ENCODE measurements at regions not wholly inside any gene's neighbourhood (a gene's known extent, or its start where the extent isn't known, plus 50 kb on each side); places are given as distances from the start of the nearest gene placed in this dataset.

GRCh38 chr2:82314836-82315472, 2010.4 kb upstream of the LRRTM1 start:
- Mint-ChIP-seq H3K9me3 (peaks cover 0 to 2% (median 0%) of the 10 kb centered on the region in 7 donors), H3K27me3 (no peaks in the 10 kb centered on the region), H3K36me3 (no peaks in the 10 kb centered on the region), H3K4me1 (no peaks in the 10 kb centered on the region), H3K27ac (no peak overlapping the region), H3K4me3 (no peak overlapping the region)
- ATAC-seq (ENCODE audit: low read depth in 2 of 2) = no peak
- no peak for DNase-seq

DNA sequence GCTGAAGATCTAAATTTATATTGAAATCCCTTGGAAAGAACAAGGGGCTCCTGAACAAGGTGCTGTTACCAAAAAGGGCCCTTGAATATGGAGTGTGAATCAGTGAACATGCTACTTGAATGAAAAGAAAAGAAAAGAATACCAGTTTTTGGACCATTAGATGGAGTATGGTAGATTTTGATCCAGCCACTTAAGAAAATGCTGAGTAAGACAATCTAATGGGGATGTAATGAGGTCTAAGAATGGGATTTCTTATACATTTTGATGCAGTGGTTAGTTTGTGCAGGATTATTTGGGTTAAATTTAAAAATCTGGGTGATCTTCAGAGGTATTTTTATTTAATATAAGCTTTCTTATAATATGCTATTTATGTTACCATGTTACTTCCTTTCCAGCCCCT, 2003.0 kb upstream of the LRRTM1 start:
- Mint-ChIP-seq H3K27ac (no peak overlapping the region), H3K4me3 (no peak overlapping the region), H3K4me1 (no peaks in the 10 kb centered on the region), H3K36me3 (no peaks in the 10 kb centered on the region), H3K9me3 (peaks cover 0 to 6% (median 0%) of the 10 kb centered on the region in 7 donors), H3K27me3 (no peaks in the 10 kb centered on the region)
- no peak for DNase-seq
- no peak for ATAC-seq (ENCODE audit: low read depth in 2 of 2)

- no peaks in the 10 kb centered on the region for H3K4me1 Mint-ChIP-seq
- ATAC-seq (ENCODE audit: low read depth in 2 of 2) = no peak
- H3K9me3 Mint-ChIP-seq = peaks cover 0 to 21% (median 6%) of the 10 kb centered on the region in 7 donors
- no peak overlapping the region for H3K4me3 Mint-ChIP-seq
- no peaks in the 10 kb centered on the region for H3K36me3 Mint-ChIP-seq
- DNase-seq = no peak
- H3K27ac Mint-ChIP-seq = no peak overlapping the region
- no peaks in the 10 kb centered on the region for H3K27me3 Mint-ChIP-seq
These were observed 1997.0 kb upstream of the LRRTM1 start for GRCh38 chr2:82301506-82301905.

DNA sequence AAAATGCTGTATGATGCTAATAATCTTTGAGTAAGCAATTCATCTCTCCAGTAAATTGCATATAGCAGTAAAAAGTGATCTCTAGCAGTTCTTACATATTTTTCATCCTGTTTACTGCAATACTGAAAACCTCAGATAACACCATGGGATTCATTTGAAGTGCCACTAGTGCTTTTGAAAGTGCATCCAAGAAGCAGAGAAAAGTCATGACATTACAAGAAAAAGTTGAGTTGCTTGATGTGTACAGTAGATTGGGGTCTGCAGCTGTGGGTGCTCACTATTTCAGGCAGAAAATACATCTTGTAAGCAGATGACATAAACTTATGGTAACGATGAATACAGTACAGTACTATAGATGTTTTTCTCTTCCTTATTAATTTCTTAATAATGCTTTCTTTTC, 1984.9 kb upstream of the LRRTM1 start:
- H3K27ac Mint-ChIP-seq = no peak overlapping the region
- peaks cover 0 to 18% (median 7%) of the 10 kb centered on the region in 7 donors for H3K9me3 Mint-ChIP-seq
- no peaks in the 10 kb centered on the region for H3K27me3 Mint-ChIP-seq
- H3K4me3 Mint-ChIP-seq = no peak overlapping the region
- H3K4me1 Mint-ChIP-seq = no peaks in the 10 kb centered on the region
- ATAC-seq (ENCODE audit: low read depth in 2 of 2) (no peak), DNase-seq (no peak)
- H3K36me3 Mint-ChIP-seq = no peaks in the 10 kb centered on the region

DNA sequence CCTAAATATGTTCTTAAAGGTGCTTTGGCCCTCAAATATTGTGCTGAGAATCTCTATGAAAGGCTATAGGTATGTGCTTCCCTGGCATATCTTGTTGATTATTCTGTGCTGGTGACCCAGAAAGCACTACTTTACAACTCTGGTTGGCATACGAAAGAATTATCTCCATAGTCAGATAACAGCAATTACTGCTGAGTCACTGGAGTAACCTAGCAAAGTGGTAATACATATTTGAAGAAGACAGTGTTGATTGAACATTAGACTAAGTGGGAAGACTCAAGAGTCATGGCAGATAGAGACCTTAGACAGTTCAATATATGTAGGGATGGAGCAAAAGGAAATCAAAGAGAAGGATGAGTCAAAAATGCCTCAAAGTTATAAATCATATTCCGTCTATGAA, 1978.5 kb upstream of the LRRTM1 start:
- Mint-ChIP-seq H3K4me3 (no peak overlapping the region), H3K27me3 (no peaks in the 10 kb centered on the region), H3K9me3 (peaks cover 0 to 11% (median 5%) of the 10 kb centered on the region in 7 donors), H3K36me3 (no peaks in the 10 kb centered on the region), H3K4me1 (no peaks in the 10 kb centered on the region), H3K27ac (no peak overlapping the region)
- DNase-seq = no peak
- no peak for ATAC-seq (ENCODE audit: low read depth in 2 of 2)

DNA sequence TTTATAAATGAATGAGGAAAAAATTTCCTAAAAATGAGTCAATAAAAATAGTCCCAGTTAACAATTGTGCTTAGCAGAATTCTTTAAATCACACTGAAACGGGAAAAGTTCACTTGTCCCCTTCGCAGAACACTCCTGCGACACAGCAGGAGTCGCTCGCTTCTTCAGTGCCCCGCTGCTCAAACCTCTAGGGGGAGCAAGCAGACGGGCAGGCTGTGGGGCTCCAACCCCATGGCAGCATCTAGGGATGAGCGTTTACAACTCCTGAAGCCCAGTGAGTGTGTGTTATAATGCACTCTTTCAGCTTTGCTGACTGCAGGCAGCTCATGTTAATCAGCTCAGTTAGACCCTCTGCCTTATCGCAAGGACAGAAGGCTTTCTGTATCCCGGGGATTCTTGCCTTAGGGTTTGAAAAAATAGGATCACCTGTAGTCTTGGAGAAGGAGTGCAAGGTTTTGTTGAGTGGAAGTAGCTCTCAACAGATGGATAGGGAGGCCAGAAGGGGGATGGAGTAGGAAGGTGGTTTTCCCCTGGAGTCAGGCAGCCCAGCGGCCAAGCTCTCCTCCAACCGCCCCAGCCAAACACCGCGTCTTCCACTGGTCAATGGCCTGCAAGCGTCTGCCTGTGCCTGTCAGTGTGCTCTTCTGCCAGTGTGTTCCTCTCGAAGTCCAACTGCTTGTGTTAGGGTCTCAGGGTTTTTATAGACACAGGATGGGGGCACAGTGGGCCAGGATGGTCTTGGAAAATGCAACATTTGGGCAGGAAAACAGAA, 1977.7 kb upstream of the LRRTM1 start:
- H3K27ac Mint-ChIP-seq = no peak overlapping the region
- no peaks in the 10 kb centered on the region for H3K27me3 Mint-ChIP-seq
- peaks cover 0 to 11% (median 3%) of the 10 kb centered on the region in 7 donors for H3K9me3 Mint-ChIP-seq
- H3K36me3 Mint-ChIP-seq = no peaks in the 10 kb centered on the region
- DNase-seq (no peak), ATAC-seq (ENCODE audit: low read depth in 2 of 2) (no peak)
- no peak overlapping the region for H3K4me3 Mint-ChIP-seq
- H3K4me1 Mint-ChIP-seq = no peaks in the 10 kb centered on the region

GRCh38 chr2:82279367-82279766, 1974.8 kb upstream of the LRRTM1 start:
- Mint-ChIP-seq H3K4me1 (no peaks in the 10 kb centered on the region), H3K36me3 (no peaks in the 10 kb centered on the region), H3K27ac (peak overlapping the region in 1 of 6 donors; percentile 36), H3K9me3 (peaks cover 0 to 12% (median 0%) of the 10 kb centered on the region in 7 donors), H3K4me3 (no peak overlapping the region), H3K27me3 (no peaks in the 10 kb centered on the region)
- no peak for ATAC-seq (ENCODE audit: low read depth in 2 of 2)
- no peak for DNase-seq

GRCh38 chr2:82278416-82278815, 1973.9 kb upstream of the LRRTM1 start:
- no peaks in the 10 kb centered on the region for H3K36me3 Mint-ChIP-seq
- peaks cover 0 to 12% (median 0%) of the 10 kb centered on the region in 7 donors for H3K9me3 Mint-ChIP-seq
- no peaks in the 10 kb centered on the region for H3K27me3 Mint-ChIP-seq
- H3K4me3 Mint-ChIP-seq = no peak overlapping the region
- peak overlapping the region in 1 of 6 donors; percentile 15 for H3K27ac Mint-ChIP-seq
- no peaks in the 10 kb centered on the region for H3K4me1 Mint-ChIP-seq
- no peak for ATAC-seq (ENCODE audit: low read depth in 2 of 2)
- DNase-seq = no peak

- H3K27me3 Mint-ChIP-seq = no peaks in the 10 kb centered on the region
- H3K4me1 Mint-ChIP-seq = no peaks in the 10 kb centered on the region
- no peak for ATAC-seq (ENCODE audit: low read depth in 2 of 2)
- no peaks in the 10 kb centered on the region for H3K36me3 Mint-ChIP-seq
- no peak overlapping the region for H3K4me3 Mint-ChIP-seq
- peaks cover 0 to 7% (median 0%) of the 10 kb centered on the region in 7 donors for H3K9me3 Mint-ChIP-seq
- no peak overlapping the region for H3K27ac Mint-ChIP-seq
- no peak for DNase-seq
These were observed 1971.0 kb upstream of the LRRTM1 start for GRCh38 chr2:82275599-82275998.

- Mint-ChIP-seq H3K27me3 (no peaks in the 10 kb centered on the region), H3K4me1 (no peaks in the 10 kb centered on the region), H3K27ac (no peak overlapping the region), H3K4me3 (no peak overlapping the region), H3K9me3 (peaks cover 0 to 4% (median under 1%) of the 10 kb centered on the region in 7 donors), H3K36me3 (no peaks in the 10 kb centered on the region)
- DNase-seq (no peak), ATAC-seq (ENCODE audit: low read depth in 2 of 2) (no peak)
These were observed 1963.9 kb upstream of the LRRTM1 start for GRCh38 chr2:82268446-82268845.

DNA sequence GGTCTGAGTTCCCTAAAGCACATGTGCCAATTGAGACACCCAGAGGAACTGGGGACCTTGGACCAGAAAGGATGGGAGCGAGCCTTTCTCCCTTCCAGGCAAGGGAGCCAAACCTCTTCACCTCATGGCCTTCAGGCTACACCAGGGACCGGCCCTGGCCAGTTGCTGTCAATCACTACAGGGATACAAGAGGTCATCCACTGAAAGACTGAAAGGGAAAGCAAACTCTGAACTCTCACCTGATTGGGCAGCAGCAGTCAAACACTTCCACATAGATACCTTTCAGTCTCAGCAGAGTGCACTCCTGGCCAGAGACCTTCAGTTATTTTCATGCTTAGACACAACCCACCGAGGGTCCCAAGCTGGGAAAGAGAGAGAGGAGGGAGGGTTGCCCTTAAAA, 1956.0 kb upstream of the LRRTM1 start:
- no peak overlapping the region for H3K4me3 Mint-ChIP-seq
- H3K27ac Mint-ChIP-seq = no peak overlapping the region
- H3K27me3 Mint-ChIP-seq = no peaks in the 10 kb centered on the region
- no peaks in the 10 kb centered on the region for H3K4me1 Mint-ChIP-seq
- ATAC-seq (ENCODE audit: low read depth in 2 of 2) (no peak), DNase-seq (no peak)
- no peaks in the 10 kb centered on the region for H3K36me3 Mint-ChIP-seq
- H3K9me3 Mint-ChIP-seq = peaks cover 7 to 21% (median 11%) of the 10 kb centered on the region in 7 donors

DNA sequence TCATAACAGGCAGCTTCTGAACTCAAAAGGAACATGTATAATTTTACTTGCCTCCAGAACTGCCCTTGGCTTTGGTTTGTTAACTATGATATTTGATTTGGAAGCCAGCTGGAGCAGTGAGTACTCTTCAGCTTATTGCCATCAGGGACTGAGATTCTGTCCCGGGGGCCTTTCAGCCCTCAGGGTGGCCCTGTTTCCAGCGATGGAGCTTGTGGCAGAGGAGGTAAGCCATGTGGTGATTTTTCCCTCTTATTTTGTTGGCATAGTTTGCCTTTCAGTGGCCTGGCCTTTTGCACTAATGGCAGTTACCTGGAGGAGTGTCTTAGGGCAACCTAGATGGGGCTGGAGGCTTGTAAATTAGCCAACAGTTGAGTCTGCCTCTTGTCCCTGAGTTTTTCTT, 1955.0 kb upstream of the LRRTM1 start:
- Mint-ChIP-seq H3K27ac (no peak overlapping the region), H3K27me3 (no peaks in the 10 kb centered on the region), H3K36me3 (no peaks in the 10 kb centered on the region), H3K4me3 (no peak overlapping the region), H3K4me1 (no peaks in the 10 kb centered on the region), H3K9me3 (peaks cover 9 to 22% (median 12%) of the 10 kb centered on the region in 7 donors)
- ATAC-seq (ENCODE audit: low read depth in 2 of 2) (no peak), DNase-seq (no peak)

DNA sequence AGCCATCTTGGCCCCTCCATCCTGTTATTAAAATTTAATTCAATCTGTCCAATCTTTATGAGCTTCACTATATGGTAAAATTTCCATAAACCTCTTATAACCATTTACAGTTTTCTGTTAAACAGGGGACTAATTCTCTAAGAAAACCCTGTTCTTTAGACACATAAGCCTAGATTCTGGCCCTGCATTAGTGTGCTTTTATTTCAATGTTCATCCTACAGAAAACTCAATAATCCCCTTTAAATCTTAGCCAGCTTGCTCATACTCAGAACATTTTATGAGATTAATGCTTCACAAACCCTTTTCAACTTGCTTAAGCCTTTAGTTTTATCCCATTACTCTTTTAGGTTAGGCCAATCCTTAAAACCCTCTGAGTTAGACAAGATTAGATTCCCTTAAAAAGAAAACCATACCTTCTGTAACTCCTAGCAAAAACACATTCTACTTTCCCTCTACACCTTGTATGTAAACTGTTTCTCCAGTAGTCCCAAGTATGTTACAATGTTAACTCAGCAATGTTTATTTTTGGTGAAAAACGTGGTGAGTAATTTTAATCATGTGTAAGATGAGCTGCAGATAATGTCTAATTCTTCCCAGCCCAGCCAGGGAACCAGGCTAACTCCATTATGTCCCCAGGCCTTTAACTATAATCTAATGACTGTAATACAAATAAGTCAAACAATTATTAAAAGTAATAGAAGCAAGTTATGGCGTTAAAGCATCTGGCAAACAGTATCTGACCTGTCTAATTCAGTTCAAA, 1953.4 kb upstream of the LRRTM1 start:
- DNase-seq = no peak
- H3K36me3 Mint-ChIP-seq = no peaks in the 10 kb centered on the region
- no peak overlapping the region for H3K27ac Mint-ChIP-seq
- H3K4me3 Mint-ChIP-seq = no peak overlapping the region
- H3K4me1 Mint-ChIP-seq = no peaks in the 10 kb centered on the region
- ATAC-seq (ENCODE audit: low read depth in 2 of 2) = no peak
- H3K27me3 Mint-ChIP-seq = no peaks in the 10 kb centered on the region
- peaks cover 8 to 22% (median 11%) of the 10 kb centered on the region in 7 donors for H3K9me3 Mint-ChIP-seq

Measured in naive B cell (primary cell).